Gastroesophageal sphincter (tissue), 3 donors: ENCODE measurements at regions not wholly inside any gene's neighbourhood (a gene's known extent, or its start where the extent isn't known, plus 50 kb on each side); places are given as distances from the start of the nearest gene placed in this dataset.

Experiments used
- CTCF ChIP-seq, 4 experiments: fragments of 200-600 bp in 2 of 4; fragments of 450-650 bp in 2 of 4; sonication (generic) in 1 of 4; IDR thresholded peaks; one replicate each; pipeline ENCODE4 v1.5.1; 2017 to 2019; ENCODE audit warnings: antibody characterized with exemption in 4 of 4, mild to moderate bottlenecking in 2 of 4, moderate library complexity in 2 of 4
- EP300 ChIP-seq: sonication (generic); formaldehyde crosslinking; IDR thresholded peaks from one replicate; pipeline ENCODE4 v1.6.1; 2017; ENCODE audit warnings: antibody characterized with exemption, mild to moderate bottlenecking
- POLR2AphosphoS5 ChIP-seq: sonication (generic); formaldehyde crosslinking; IDR thresholded peaks from one replicate; pipeline ENCODE4 v1.6.1; 2017; ENCODE audit warnings: antibody characterized with exemption

GRCh38 chr4:34191443-34191842, 2052.9 kb downstream of the ARAP2 start:
- TF ChIP-seq CTCF (IDR thresholded peaks at IDR 0.05): no peak
- TF ChIP-seq POLR2AphosphoS5: no peak
- TF ChIP-seq EP300: no peak
